Mucosa of gallbladder (tissue), 1 donor: ENCODE measurements at regions not wholly inside any gene's neighbourhood (a gene's known extent, or its start where the extent isn't known, plus 50 kb on each side); places are given as distances from the start of the nearest gene placed in this dataset.

Experiments
- DNase-seq: peaks from one replicate; pipeline ENCODE4 v3.0.0-alpha.2; 2020; ENCODE audit warnings: low spot score
- donor health status: DM: no; HTN: no; CAD: no.

- no peak for DNase-seq
Observed at GRCh38 chr4:14783011-14783877, 219.0 kb upstream of the CPEB2 start.

- no peak for DNase-seq
Observed at GRCh38 chr4:14787221-14787620, 215.1 kb upstream of the CPEB2 start.

- DNase-seq, result no peak
Observed at GRCh38 chr4:14787894-14788293, 214.4 kb upstream of the CPEB2 start.

DNA sequence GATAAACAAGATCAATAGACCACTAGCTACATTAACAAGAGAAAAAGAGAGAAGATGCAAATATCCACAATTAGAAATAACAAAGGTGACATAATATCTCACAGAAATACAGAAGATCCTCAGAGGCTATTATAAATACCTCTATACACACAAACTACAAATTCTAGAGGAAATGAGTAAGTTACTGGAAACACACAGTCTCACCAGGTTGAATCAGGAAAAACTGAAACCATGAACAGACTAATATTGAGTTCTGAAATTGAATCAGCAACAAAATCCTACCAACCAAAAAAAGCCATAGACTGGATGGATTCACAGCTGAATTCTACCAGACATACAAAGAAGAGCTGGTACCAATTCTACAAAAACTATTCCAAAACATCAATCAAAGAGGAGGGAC, 211.8 kb upstream of the CPEB2 start:
- no peak for DNase-seq

DNA sequence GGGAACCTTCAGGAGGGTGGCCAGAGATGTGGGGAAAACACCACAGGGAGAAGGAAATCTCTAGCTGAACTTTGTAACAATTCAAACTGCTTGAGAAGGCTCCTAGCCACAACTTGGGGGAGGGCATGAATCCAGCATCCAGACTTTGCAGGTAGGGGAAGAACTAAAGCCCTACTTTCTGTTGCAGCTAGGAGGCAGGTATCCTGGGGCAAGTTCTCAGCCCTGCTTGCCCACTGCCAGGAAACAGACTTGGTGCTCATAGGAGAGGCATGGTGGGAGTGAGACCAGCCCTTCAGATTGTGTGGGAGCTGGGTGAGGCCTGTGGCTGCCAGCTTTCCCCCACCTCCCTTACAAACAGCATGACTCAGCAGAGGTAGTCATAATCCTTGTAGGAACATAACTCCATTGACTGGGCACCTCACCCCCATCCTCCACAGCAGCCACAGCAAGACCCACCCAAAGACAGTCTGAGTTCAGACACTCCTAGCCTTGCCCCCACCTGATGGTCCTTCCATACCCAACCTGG, 209.5 kb upstream of the CPEB2 start:
- no peak for DNase-seq

GRCh38 chr4:14800977-14801376, 201.3 kb upstream of the CPEB2 start:
- DNase-seq, result no peak

DNA sequence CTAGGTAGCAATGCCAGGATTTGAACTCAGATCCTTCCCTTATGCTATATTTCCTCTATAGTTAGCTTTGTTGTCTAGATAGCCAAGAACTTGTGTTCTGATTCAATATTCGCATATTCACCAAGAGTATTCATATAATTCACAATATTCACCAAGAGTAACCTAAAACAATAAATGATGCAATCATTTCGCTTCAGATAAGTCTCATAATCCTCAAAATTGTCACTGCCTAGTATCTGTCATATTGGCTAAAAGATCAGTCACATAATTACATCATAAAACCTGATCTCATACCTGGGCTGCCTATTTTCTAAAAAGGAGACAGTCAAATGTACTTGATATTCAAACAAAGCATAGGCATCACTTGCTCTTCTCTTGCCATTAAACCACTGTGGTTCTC, 199.7 kb upstream of the CPEB2 start:
- no peak for DNase-seq

DNA sequence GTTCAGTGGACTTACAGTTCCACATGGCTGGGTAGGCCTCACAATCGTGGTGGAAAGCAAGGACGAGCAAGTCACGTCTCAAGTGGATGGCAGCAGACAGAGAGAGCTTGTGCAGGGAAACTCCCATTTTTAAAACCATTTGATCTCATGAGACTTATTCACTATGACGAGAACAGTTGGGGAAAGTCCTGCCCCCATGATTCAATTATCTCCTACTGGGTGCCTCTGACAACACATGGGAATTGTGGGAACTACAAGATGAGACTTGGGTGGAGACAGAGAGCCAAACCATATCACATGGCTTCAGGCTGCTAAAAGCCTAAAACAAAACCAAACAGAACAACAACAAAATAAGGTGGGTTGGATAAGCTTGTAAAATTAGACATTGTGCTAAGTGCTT, 194.4 kb upstream of the CPEB2 start:
- DNase-seq, result no peak

GRCh38 chr4:14809203-14809602, 193.1 kb upstream of the CPEB2 start:
- no peak for DNase-seq

GRCh38 chr4:14810121-14810520, 192.2 kb upstream of the CPEB2 start:
- no peak for DNase-seq

DNA sequence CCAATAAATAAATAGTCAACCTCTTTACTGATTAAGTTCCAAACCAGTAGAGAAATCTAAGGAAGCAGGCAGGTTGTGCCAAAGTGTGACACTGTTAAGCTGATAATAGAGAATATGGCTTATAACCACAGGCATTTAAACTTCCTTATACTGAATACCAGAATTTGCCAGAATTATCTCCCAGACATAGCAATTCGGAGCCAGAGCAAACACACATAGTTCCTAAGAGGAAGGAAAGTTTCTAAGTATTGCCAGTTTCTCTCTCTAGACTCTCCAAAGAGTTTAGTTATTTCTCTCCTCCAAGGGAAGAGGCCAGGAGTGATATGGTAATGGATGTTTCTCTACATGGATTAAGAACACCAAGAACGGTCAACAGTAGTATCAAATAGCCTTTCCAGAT, 191.7 kb upstream of the CPEB2 start:
- no peak for DNase-seq

DNA sequence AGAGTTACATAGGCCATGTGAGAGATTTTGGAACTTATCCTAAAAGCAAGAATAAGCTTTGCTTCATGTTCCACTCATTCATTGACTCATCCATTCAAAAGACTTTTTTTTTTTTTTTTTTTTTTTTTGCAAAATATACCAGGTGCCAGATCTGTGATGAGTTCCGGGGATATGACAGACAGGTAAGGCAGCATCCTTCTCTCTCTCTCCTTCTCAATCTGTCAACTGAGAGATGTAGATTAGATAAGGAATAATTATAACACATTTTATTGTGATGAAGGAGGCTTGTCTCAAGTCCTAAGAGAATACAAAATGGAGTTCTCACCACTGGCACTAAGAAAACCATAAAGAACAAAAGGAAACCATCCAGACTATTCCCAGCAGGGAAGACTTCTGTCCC, 190.2 kb upstream of the CPEB2 start:
- DNase-seq, result no peak

DNA sequence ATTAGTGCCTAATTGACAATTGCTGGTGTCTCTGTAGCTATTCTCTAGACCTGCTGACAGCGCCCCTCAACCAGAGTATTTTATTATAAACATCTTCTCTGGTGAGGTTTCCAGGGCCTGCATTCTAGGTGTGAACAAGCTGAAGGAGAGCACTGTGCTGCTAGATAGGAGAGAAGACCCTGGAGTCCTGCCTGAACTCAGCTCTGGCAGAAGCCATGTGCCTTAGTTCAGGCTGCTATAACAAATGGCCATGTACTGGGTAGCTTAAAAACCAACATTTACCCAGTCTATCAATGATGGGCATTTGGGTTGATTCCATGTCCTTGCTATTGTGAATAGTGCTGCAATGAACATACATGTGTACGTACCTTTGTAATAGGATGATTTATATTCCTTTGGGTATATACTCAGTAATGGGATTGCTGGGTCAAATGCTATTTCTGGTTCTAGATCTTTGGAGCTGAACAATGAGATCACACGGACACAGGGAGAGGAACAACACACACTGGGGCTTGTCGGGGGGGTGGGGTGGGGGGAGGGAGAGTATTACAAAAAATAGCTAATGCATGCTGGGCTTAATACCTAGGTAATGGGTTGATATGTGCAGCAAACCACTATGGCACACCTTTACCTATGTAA, 185.5 kb upstream of the CPEB2 start:
- DNase-seq, result no peak

- no peak for DNase-seq
Observed at GRCh38 chr4:14824189-14824588, 178.1 kb upstream of the CPEB2 start.

DNA sequence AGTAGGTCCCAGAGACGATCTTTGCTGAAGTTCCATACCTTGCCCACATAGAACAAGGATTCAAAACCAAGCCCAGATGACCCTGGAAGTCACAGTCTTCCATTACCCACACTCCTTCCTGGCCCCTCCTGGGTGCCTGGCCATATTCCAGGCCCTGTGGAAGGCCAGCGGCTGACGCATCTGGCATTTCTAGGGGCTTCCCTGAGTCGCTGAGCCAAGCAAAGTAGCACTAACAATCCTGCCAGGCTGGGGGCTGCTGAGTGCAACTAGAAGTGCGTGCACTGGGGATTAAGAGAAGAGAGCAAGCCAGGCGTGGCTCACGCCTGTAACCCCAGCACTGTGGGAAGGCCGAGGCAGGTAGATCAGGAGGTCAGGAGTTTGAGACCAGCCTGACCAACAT, 175.2 kb upstream of the CPEB2 start:
- DNase-seq, result no peak

DNA sequence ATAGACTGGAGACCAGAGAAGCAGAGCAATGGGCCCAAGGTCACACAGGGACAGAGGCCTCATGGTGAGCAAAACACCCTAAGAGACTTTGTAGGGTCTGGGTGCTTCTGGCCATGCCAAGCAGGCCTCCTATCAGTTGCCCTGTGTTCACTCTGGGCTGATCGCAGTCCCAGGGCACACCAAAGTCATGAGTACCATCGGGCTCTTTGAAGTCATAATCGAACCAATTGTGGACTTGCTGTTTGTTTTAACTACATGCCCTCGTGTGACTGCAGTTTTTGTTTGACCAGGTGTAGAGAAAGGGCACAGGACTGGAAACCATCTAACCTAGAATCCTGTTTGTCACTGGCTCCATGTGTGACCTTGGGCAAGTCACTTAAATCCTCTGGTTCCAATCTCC, 172.5 kb upstream of the CPEB2 start:
- DNase-seq, result no peak

- no peak for DNase-seq
Observed at GRCh38 chr4:14831416-14831815, 170.9 kb upstream of the CPEB2 start.

DNA sequence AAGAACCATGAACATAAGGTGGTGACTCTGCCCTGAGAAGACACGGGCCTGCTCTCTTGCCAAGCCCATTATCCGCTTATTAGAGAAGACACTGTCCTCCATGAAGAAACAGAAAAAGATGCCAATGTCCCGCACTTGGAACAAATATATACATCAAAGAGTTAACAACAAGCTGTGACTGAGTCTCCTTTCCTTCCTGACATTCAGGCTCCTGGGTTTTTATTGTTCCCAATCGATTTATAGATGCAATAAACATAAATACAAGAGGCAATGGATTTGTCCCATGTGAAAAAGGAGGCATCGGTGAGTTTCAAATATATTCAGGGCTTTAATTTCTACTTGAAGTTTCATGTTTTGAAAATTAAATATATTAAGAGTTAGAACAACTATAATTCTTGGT, 169.2 kb upstream of the CPEB2 start:
- no peak for DNase-seq

DNA sequence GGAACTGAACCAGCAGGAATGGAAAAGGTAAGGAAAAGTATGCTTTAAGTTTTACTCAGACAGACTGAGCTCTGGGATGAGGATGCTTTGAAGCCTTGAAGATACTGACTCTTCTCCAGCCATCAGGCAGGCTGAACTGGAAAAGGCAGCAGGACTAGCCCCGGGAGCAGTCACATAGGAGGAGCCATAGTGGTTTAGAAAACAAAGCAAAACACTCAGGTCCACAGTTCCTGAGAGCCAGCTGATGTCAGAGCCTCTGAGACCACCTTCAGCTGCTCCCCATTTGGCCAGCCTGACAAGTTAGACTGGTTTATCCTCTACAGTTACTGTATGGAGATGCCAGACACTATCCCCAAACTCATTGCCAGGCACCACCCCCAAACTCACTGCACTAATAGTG, 167.9 kb upstream of the CPEB2 start:
- no peak for DNase-seq

- no peak for DNase-seq
Observed at GRCh38 chr4:14835288-14835687, 167.0 kb upstream of the CPEB2 start.

DNA sequence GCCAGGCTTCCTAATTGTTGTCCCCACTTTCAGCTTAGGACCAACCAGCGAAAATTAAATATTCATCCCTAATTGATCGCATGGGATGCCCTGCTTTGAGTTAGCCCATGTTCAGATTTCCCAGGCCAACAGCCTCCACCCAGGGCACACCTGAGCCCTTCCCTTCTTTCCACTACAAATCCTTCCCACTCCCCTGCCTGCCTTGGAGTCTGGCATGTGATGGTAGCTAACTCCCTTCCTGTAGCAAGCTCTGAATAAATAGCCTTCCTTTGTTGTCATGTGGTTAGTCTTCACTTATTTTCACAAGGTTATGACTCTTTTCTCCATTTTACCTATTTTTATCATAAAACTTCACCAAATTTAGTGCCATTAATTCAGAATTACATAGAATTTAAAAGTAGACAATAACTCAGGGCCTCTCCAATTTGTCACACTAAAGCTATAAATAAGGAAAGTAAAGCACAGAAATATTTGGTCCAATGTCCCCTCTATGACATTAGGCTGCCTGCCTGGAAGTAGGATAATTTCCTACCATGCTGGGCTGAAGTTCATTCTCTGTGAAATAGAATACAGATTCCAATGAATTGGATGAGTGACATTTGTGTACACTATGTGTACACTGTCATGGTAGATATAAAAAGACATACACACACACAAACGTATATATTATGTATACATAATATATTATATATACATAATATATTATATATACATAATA, 166.4 kb upstream of the CPEB2 start:
- DNase-seq, result no peak

DNA sequence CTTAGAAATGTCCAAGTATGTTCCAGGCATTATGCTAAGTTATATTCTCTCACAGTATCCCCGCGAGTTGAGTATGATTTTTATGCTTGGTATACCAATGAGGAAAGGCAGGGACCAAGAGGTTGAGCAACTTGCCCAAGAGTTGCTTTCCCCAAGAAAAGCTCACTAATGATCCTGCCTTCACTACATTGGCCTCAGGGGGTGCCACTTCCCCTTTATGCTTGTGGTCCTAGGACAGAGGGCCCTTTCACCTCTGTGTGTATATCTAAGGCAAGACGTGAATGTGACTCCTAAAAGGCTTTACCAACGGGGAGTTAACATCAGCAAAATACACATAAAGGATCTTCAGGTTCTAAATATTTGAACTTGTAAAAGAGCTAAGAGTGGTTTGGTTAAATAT, 164.4 kb upstream of the CPEB2 start:
- no peak for DNase-seq
